PC-3 (cell line): ENCODE measurements at regions not wholly inside any gene's neighbourhood (a gene's known extent, or its start where the extent isn't known, plus 50 kb on each side); places are given as distances from the start of the nearest gene placed in this dataset.
"Not testable (repeated sequence)": the region's sequence is repeated elsewhere in the genome, so short reads cannot be mapped to it uniquely, and the experiment has no call there.

Source experiments
- ATAC-seq: fragments of 200-7000 bp; cut with Tn5 transposase; 2 replicates; pipeline ENCODE4 v1.9.1; 2020; ENCODE audit warnings: mild to moderate bottlenecking, moderate library complexity
- BruUV-seq: library from RNA; stranded (reverse); fragments of 400-500 nt; replicated peaks from 2 replicates; lab custom pipeline; 2021; lab: Mats Ljungman, UMichigan
- CTCF ChIA-PET: fragments of 300-600 bp; sonication (Branson Sonifier 250); formaldehyde crosslinking; loops from one replicate; lab custom pipeline; 2022; ENCODE audit warnings: antibody characterized with exemption; lab: Charles Lee
- POLR2A ChIA-PET: fragments of 300-600 bp; sonication (Branson Sonifier 250); formaldehyde crosslinking; loops from one replicate; lab custom pipeline; 2022; ENCODE audit warnings: antibody characterized with exemption; ENCODE audit not compliant: unreplicated experiment; lab: Charles Lee
- DNase-seq: peaks from one replicate; pipeline ENCODE4 v3.0.0-alpha.2; 2015
- H2AFZ ChIP-seq: fragments of 300-600 bp; sonication (generic); 2 replicates; pipeline ENCODE4 v1.6.0; 2016; ENCODE audit warnings: antibody characterized with exemption, low read length
- H3F3A ChIP-seq: fragments of 300-600 bp; sonication (generic); one replicate; pipeline ENCODE4 v1.6.0; 2017; ENCODE audit warnings: antibody characterized with exemption, low read length, control low read depth, mild to moderate bottlenecking; ENCODE audit not compliant: unreplicated experiment
- H3K27ac ChIP-seq: fragments of 300-600 bp; sonication (generic); 2 replicates; pipeline ENCODE4 v1.5.1; 2016; ENCODE audit warnings: mild to moderate bottlenecking, low read length
- H3K27me3 ChIP-seq: fragments of 300-600 bp; sonication (generic); 2 replicates; pipeline ENCODE4 v1.6.1; 2016; ENCODE audit warnings: low read length, mixed read lengths
- H3K36me3 ChIP-seq: fragments of 300-600 bp; sonication (generic); 2 replicates; pipeline ENCODE4 v1.6.1; 2016; ENCODE audit warnings: low read depth, mixed run types, low read length, mixed read lengths
- H3K4me1 ChIP-seq: fragments of 300-600 bp; sonication (generic); 2 replicates; pipeline ENCODE4 v1.5.1; 2016; ENCODE audit warnings: low read length; ENCODE audit not compliant: insufficient read depth
- H3K4me2 ChIP-seq: fragments of 300-600 bp; sonication (generic); 2 replicates; pipeline ENCODE4 v1.6.0; 2016; ENCODE audit warnings: low read length
- H3K4me3 ChIP-seq: fragments of 300-600 bp; sonication (generic); 2 replicates; pipeline ENCODE4 v1.5.1; 2016; ENCODE audit warnings: mild to moderate bottlenecking, low read length, mixed read lengths
- H3K79me2 ChIP-seq: fragments of 300-600 bp; sonication (generic); 2 replicates; pipeline ENCODE4 v1.6.1; 2017; ENCODE audit warnings: low read length, mixed read lengths
- H3K9ac ChIP-seq: fragments of 300-600 bp; sonication (generic); 2 replicates; pipeline ENCODE4 v1.6.0; 2016; ENCODE audit warnings: mild to moderate bottlenecking, low read length
- H3K9me2 ChIP-seq: fragments of 300-600 bp; sonication (generic); replicated peaks from 2 replicates; pipeline ENCODE4 v1.6.1; 2016; ENCODE audit warnings: mixed run types, low read length, mixed read lengths
- H3K9me3 ChIP-seq: fragments of 300-600 bp; sonication (generic); 2 replicates; pipeline ENCODE4 v1.6.1; 2016; ENCODE audit warnings: low read length, mixed read lengths
- H4K20me1 ChIP-seq: fragments of 300-600 bp; sonication (generic); 2 replicates; pipeline ENCODE4 v1.6.1; 2016; ENCODE audit warnings: low read length, mixed read lengths
- CTCF ChIP-seq: fragments of 300-600 bp; sonication (generic); conservative IDR thresholded peaks from 2 replicates; pipeline ENCODE4 v1.5.1; 2017; ENCODE audit warnings: antibody characterized with exemption, low read depth, mild to moderate bottlenecking, low read length
- EZH2 ChIP-seq: fragments of 300-600 bp; sonication (generic); IDR thresholded peaks from one replicate; pipeline ENCODE4 v1.6.1; 2017; ENCODE audit warnings: antibody characterized with exemption, mild to moderate bottlenecking, low read length; ENCODE audit not compliant: unreplicated experiment
- EZH2phosphoT487 ChIP-seq: fragments of 300-600 bp; sonication (generic); IDR thresholded peaks from 2 replicates; pipeline ENCODE4 v1.6.1; 2018; ENCODE audit warnings: mild to moderate bottlenecking, antibody characterized with exemption, low read length, borderline replicate concordance
- intact Hi-C: fragments of 100-400 bp; cut with micrococcal nuclease; formaldehyde crosslinking; loops from 2 replicates; pipeline ENCODE4 v1.9.0; 2023

GRCh38 chr3:169009453-169009852 lies 654.1 kb downstream of the MECOM start:
- intact Hi-C loops, result no loop called here
- TF ChIP-seq CTCF, result no peak
- no peak for TF ChIP-seq EZH2phosphoT487
- TF ChIP-seq EZH2, result no peak
- no peak for DNase-seq
- no peaks in the 10 kb centered on the region for H3K79me2 ChIP-seq
- BruUV-seq, result no TSS peak
- H3K4me3 ChIP-seq, result no peak overlapping the region
- no peaks in the 10 kb centered on the region for H3K9me2 ChIP-seq
- H4K20me1 ChIP-seq, result no peaks in the 10 kb centered on the region
- no peak overlapping the region for H3K27ac ChIP-seq
- H3K9ac ChIP-seq, result no peak overlapping the region
- no peak overlapping the region for H3K4me2 ChIP-seq
- no peaks in the 10 kb centered on the region for H3K9me3 ChIP-seq
- no peaks in the 10 kb centered on the region for H3K27me3 ChIP-seq
- H3F3A ChIP-seq, result no peaks in the 10 kb centered on the region
- peaks cover 9% of the 10 kb centered on the region for H3K4me1 ChIP-seq
- POLR2A ChIA-PET, result no interaction called here
- no peak for ATAC-seq
- H2AFZ ChIP-seq, result no peak overlapping the region
- H3K36me3 ChIP-seq, result no peaks in the 10 kb centered on the region
- CTCF ChIA-PET, result no interaction called here

GRCh38 chr3:169008776-169009358 lies 654.6 kb downstream of the MECOM start:
- POLR2A ChIA-PET, result no interaction called here
- no peak for TF ChIP-seq EZH2

GRCh38 chr3:169007145-169007544 lies 656.4 kb downstream of the MECOM start:
- Histone ChIP-seq H3F3A (no peaks in the 10 kb centered on the region), H3K9me3 (no peaks in the 10 kb centered on the region), H3K27me3 (no peaks in the 10 kb centered on the region), H2AFZ (no peak overlapping the region), H3K9ac (no peak overlapping the region), H3K27ac (no peak overlapping the region), H3K4me1 (peaks cover 30% of the 10 kb centered on the region), H3K4me2 (no peak overlapping the region), H4K20me1 (no peaks in the 10 kb centered on the region), H3K79me2 (no peaks in the 10 kb centered on the region), H3K36me3 (no peaks in the 10 kb centered on the region), H3K9me2 (no peaks in the 10 kb centered on the region), H3K4me3 (no peak overlapping the region)
- POLR2A ChIA-PET, result no interaction called here
- BruUV-seq, result no TSS peak
- CTCF ChIA-PET, result no interaction called here
- no peak for ATAC-seq
- intact Hi-C loops, result no loop called here
- DNase-seq, result no peak
- TF ChIP-seq EZH2 (no peak), CTCF (no peak), EZH2phosphoT487 (no peak)

More at GRCh38 chr3:169008776-169009358, 654.6 kb downstream of the MECOM start:
- BruUV-seq, result no TSS peak
- no peaks in the 10 kb centered on the region for H3K9me2 ChIP-seq
- H3K9me3 ChIP-seq, result no peaks in the 10 kb centered on the region
- no peaks in the 10 kb centered on the region for H3K36me3 ChIP-seq
- no peaks in the 10 kb centered on the region for H4K20me1 ChIP-seq
- no peaks in the 10 kb centered on the region for H3F3A ChIP-seq
- peaks cover 15% of the 10 kb centered on the region for H3K4me1 ChIP-seq
- no peak overlapping the region for H3K4me2 ChIP-seq
- CTCF ChIA-PET, result no interaction called here
- no peaks in the 10 kb centered on the region for H3K27me3 ChIP-seq
- no peaks in the 10 kb centered on the region for H3K79me2 ChIP-seq
- H3K27ac ChIP-seq, result no peak overlapping the region
- no peak overlapping the region for H2AFZ ChIP-seq
- no peak for ATAC-seq
- H3K4me3 ChIP-seq, result no peak overlapping the region
- no peak for DNase-seq
- no peak overlapping the region for H3K9ac ChIP-seq
- intact Hi-C loops, result no loop called here

GRCh38 chr3:169006398-169006797 lies 657.1 kb downstream of the MECOM start:
- H3K9ac ChIP-seq, DNase-seq, H3K9me3 ChIP-seq, CTCF ChIA-PET, BruUV-seq, H3K27ac ChIP-seq, H4K20me1 ChIP-seq, H2AFZ ChIP-seq, H3K9me2 ChIP-seq, H3K4me3 ChIP-seq, H3K36me3 ChIP-seq, H3K4me2 ChIP-seq, ATAC-seq, H3K27me3 ChIP-seq, intact Hi-C loops, POLR2A ChIA-PET, H3F3A ChIP-seq, H3K79me2 ChIP-seq: not testable (repeated sequence)
- peaks cover 30% of the 10 kb centered on the region for H3K4me1 ChIP-seq
